WTC11 (cell line): ENCODE measurements at regions not wholly inside any gene's neighbourhood (a gene's known extent, or its start where the extent isn't known, plus 50 kb on each side); places are given as distances from the start of the nearest gene placed in this dataset.

Experiments
- ATF1 ChIP-seq: sonication (generic); formaldehyde crosslinking; IDR thresholded peaks from 2 replicates; pipeline ENCODE4 v1.8.1; 2023; ENCODE audit warnings: mild to moderate bottlenecking, moderate library complexity, missing genetic modification reagents
- ELF4 ChIP-seq: sonication (generic); formaldehyde crosslinking; IDR thresholded peaks from 2 replicates; pipeline ENCODE4 v1.8.1; 2022; ENCODE audit warnings: low read depth, mild to moderate bottlenecking, moderate library complexity, missing genetic modification reagents
- MXD4 ChIP-seq: fragments of 250-450 bp; sonication (Bioruptor Pico); IDR thresholded peaks from 2 replicates; pipeline ENCODE4 v1.8.0; 2021; ENCODE audit warnings: mild to moderate bottlenecking, moderate library complexity, borderline replicate concordance
- NR1H2 ChIP-seq: sonication (generic); formaldehyde crosslinking; IDR thresholded peaks from 2 replicates; pipeline ENCODE4 v1.9.0; 2021; ENCODE audit warnings: mild to moderate bottlenecking, moderate library complexity, missing genetic modification reagents
- PRRX2 ChIP-seq: fragments of 250-450 bp; sonication (Bioruptor Pico); IDR thresholded peaks from 2 replicates; pipeline ENCODE4 v1.8.0; 2021; ENCODE audit warnings: mild to moderate bottlenecking
- TP53 ChIP-seq: sonication (generic); formaldehyde crosslinking; IDR thresholded peaks from 2 replicates; pipeline ENCODE4 v1.8.1; 2023; ENCODE audit warnings: mild to moderate bottlenecking, missing genetic modification reagents
- ZBTB21 ChIP-seq: sonication (generic); formaldehyde crosslinking; IDR thresholded peaks from 2 replicates; pipeline ENCODE4 v1.8.1; 2023; ENCODE audit warnings: mild to moderate bottlenecking, missing genetic modification reagents, borderline replicate concordance
- ZNF232 ChIP-seq: sonication (generic); formaldehyde crosslinking; IDR thresholded peaks from 2 replicates; pipeline ENCODE4 v1.8.0; 2022; ENCODE audit warnings: mild to moderate bottlenecking, missing genetic modification reagents
- TF ChIP-seq, protein P1 (sequence below): sonication (generic); formaldehyde crosslinking; IDR thresholded peaks from 2 replicates; pipeline ENCODE4 v1.8.1; 2023; ENCODE audit warnings: mild to moderate bottlenecking, missing genetic modification reagents
- TF ChIP-seq, protein P2 (sequence below): sonication (generic); formaldehyde crosslinking; IDR thresholded peaks from 2 replicates; pipeline ENCODE4 v1.8.1; 2023; ENCODE audit warnings: mild to moderate bottlenecking, missing genetic modification reagents, moderate library complexity
- TF ChIP-seq, protein P3 (sequence below): sonication (generic); formaldehyde crosslinking; conservative IDR thresholded peaks from 2 replicates; pipeline ENCODE4 v1.8.1; 2022; ENCODE audit warnings: mild to moderate bottlenecking, missing genetic modification reagents
- TF ChIP-seq, protein P4 (sequence below): fragments of 200-600 bp; IDR thresholded peaks from 2 replicates; pipeline ENCODE4 v1.8.0; 2022; ENCODE audit warnings: antibody characterized with exemption
- TF ChIP-seq, protein P5 (sequence below): sonication (generic); formaldehyde crosslinking; IDR thresholded peaks from 2 replicates; pipeline ENCODE4 v1.8.1; 2023; ENCODE audit warnings: mild to moderate bottlenecking, missing genetic modification reagents, borderline replicate concordance

DNA sequence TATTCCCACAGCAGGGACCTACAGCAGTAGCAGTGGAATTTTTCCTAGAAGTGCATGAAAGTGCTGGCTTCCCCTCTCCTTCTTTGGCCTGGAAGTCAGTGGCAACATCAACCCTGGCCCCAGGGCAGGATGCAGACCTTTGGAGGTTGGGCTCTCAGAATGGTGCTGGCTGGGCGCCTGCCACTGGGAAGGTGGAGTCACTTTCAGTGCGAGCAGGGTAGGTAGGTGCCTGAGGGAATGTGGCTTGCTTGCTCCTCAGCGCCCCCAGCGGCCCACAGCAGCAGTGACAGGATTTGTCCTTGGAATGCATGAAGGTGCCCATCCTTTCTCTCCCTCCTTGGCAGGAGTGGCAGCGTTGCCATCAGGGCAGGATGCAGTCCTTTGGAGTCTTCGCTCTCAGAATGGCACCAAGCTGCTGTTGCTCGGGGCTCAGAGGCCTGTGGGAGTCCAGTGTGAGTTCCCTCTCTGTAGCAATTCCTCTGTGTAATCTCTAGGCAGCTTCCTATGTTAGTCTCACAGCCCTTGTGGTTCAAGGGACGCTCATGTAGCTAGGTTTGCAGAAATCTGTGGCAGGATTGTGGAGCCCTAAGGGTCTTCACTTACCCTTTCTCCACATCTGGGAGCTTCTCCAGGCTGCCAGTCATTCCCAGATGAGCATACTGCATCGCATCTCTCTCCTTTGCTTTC, 354.4 kb upstream of the DACH1 start:
- TF ChIP-seq PRRX2 (CRISPR knock-in tag) (no peak), ATF1 (CRISPR knock-in tag) (no peak), TP53 (no peak), ZBTB21 (CRISPR knock-in tag) (no peak), ZNF232 (no peak), MXD4 (CRISPR knock-in tag) (no peak), ELF4 (CRISPR knock-in tag) (no peak), NR1H2 (CRISPR knock-in tag) (no peak)
- TF ChIP-seq, protein P1, sequence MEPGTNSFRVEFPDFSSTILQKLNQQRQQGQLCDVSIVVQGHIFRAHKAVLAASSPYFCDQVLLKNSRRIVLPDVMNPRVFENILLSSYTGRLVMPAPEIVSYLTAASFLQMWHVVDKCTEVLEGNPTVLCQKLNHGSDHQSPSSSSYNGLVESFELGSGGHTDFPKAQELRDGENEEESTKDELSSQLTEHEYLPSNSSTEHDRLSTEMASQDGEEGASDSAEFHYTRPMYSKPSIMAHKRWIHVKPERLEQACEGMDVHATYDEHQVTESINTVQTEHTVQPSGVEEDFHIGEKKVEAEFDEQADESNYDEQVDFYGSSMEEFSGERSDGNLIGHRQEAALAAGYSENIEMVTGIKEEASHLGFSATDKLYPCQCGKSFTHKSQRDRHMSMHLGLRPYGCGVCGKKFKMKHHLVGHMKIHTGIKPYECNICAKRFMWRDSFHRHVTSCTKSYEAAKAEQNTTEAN (CRISPR knock-in tag): no peak
- TF ChIP-seq, protein P2, sequence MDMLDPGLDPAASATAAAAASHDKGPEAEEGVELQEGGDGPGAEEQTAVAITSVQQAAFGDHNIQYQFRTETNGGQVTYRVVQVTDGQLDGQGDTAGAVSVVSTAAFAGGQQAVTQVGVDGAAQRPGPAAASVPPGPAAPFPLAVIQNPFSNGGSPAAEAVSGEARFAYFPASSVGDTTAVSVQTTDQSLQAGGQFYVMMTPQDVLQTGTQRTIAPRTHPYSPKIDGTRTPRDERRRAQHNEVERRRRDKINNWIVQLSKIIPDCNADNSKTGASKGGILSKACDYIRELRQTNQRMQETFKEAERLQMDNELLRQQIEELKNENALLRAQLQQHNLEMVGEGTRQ (CRISPR knock-in tag): no peak
- TF ChIP-seq, protein P3, sequence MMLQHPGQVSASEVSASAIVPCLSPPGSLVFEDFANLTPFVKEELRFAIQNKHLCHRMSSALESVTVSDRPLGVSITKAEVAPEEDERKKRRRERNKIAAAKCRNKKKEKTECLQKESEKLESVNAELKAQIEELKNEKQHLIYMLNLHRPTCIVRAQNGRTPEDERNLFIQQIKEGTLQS (CRISPR knock-in tag): no peak
- TF ChIP-seq, protein P4, sequence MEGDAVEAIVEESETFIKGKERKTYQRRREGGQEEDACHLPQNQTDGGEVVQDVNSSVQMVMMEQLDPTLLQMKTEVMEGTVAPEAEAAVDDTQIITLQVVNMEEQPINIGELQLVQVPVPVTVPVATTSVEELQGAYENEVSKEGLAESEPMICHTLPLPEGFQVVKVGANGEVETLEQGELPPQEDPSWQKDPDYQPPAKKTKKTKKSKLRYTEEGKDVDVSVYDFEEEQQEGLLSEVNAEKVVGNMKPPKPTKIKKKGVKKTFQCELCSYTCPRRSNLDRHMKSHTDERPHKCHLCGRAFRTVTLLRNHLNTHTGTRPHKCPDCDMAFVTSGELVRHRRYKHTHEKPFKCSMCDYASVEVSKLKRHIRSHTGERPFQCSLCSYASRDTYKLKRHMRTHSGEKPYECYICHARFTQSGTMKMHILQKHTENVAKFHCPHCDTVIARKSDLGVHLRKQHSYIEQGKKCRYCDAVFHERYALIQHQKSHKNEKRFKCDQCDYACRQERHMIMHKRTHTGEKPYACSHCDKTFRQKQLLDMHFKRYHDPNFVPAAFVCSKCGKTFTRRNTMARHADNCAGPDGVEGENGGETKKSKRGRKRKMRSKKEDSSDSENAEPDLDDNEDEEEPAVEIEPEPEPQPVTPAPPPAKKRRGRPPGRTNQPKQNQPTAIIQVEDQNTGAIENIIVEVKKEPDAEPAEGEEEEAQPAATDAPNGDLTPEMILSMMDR: peak; percentile 84
- TF ChIP-seq, protein P5, sequence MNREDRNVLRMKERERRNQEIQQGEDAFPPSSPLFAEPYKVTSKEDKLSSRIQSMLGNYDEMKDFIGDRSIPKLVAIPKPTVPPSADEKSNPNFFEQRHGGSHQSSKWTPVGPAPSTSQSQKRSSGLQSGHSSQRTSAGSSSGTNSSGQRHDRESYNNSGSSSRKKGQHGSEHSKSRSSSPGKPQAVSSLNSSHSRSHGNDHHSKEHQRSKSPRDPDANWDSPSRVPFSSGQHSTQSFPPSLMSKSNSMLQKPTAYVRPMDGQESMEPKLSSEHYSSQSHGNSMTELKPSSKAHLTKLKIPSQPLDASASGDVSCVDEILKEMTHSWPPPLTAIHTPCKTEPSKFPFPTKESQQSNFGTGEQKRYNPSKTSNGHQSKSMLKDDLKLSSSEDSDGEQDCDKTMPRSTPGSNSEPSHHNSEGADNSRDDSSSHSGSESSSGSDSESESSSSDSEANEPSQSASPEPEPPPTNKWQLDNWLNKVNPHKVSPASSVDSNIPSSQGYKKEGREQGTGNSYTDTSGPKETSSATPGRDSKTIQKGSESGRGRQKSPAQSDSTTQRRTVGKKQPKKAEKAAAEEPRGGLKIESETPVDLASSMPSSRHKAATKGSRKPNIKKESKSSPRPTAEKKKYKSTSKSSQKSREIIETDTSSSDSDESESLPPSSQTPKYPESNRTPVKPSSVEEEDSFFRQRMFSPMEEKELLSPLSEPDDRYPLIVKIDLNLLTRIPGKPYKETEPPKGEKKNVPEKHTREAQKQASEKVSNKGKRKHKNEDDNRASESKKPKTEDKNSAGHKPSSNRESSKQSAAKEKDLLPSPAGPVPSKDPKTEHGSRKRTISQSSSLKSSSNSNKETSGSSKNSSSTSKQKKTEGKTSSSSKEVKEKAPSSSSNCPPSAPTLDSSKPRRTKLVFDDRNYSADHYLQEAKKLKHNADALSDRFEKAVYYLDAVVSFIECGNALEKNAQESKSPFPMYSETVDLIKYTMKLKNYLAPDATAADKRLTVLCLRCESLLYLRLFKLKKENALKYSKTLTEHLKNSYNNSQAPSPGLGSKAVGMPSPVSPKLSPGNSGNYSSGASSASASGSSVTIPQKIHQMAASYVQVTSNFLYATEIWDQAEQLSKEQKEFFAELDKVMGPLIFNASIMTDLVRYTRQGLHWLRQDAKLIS (CRISPR knock-in tag): no peak
